Panc1 (cell line): ENCODE measurements at regions not wholly inside any gene's neighbourhood (a gene's known extent, or its start where the extent isn't known, plus 50 kb on each side); places are given as distances from the start of the nearest gene placed in this dataset.

ENCODE experiments used
- ATAC-seq: fragments of 200-7000 bp; cut with Tn5 transposase; 2 replicates; pipeline ENCODE4 v1.9.1; 2020; ENCODE audit warnings: mild to moderate bottlenecking, moderate library complexity
- BruUV-seq: library from RNA; stranded (reverse); fragments of 400-500 nt; replicated peaks from 2 replicates; lab custom pipeline; 2021; lab: Mats Ljungman, UMichigan
- CTCF ChIA-PET: fragments of 300-600 bp; sonication (Branson Sonifier 250); formaldehyde crosslinking; loops from one replicate; lab custom pipeline; 2022; ENCODE audit warnings: antibody characterized with exemption; lab: Charles Lee
- POLR2A ChIA-PET: fragments of 300-600 bp; sonication (Branson Sonifier 250); formaldehyde crosslinking; loops from one replicate; lab custom pipeline; 2022; ENCODE audit warnings: antibody characterized with exemption; lab: Charles Lee
- DNase-seq: peaks from one replicate; pipeline ENCODE4 v3.0.0-alpha.2; 2010; ENCODE audit warnings: low read depth, low spot score
- H3K27ac ChIP-seq: 2 replicates; pipeline ENCODE4 v1.5.1; 2011; ENCODE audit warnings: mild to moderate bottlenecking, low read length, inconsistent platforms
- H3K27me3 ChIP-seq: fragments of 200-500 bp; sonication (Bioruptor generic); 2 replicates; pipeline ENCODE4 v1.6.0; 2014; ENCODE audit warnings: low read length, inconsistent platforms; ENCODE audit not compliant: control insufficient read depth, insufficient read depth
- H3K36me3 ChIP-seq: fragments of 200-500 bp; sonication (Bioruptor generic); 2 replicates; pipeline ENCODE4 v1.5.1; 2014; ENCODE audit warnings: inconsistent platforms, mild to moderate bottlenecking, low read length, moderate library complexity; ENCODE audit not compliant: control insufficient read depth, insufficient read depth
- H3K4me1 ChIP-seq: 2 replicates; pipeline ENCODE4 v1.5.1; 2011; ENCODE audit warnings: inconsistent platforms, mild to moderate bottlenecking, low read length, moderate library complexity; ENCODE audit not compliant: control insufficient read depth, insufficient read depth
- H3K4me3 ChIP-seq, 2 experiments: 2 replicates each; pipeline ENCODE4 v1.5.1; 2011 to 2012; ENCODE audit warnings: low read depth in 2 of 2, low read length in 2 of 2, mild to moderate bottlenecking in 2 of 2, inconsistent platforms in 1 of 2, moderate library complexity in 1 of 2
- H3K9me3 ChIP-seq: fragments of 200-500 bp; sonication (Bioruptor generic); 2 replicates; pipeline ENCODE4 v1.5.1; 2014; ENCODE audit warnings: low read depth, mild to moderate bottlenecking, inconsistent platforms, low read length, moderate library complexity; ENCODE audit not compliant: control insufficient read depth, insufficient read depth
- CTCF ChIP-seq: fragments of 450-650 bp; IDR thresholded peaks from 2 replicates; pipeline ENCODE4 v1.5.1; 2017; ENCODE audit warnings: mild to moderate bottlenecking
- POLR2AphosphoS5 ChIP-seq: IDR thresholded peaks from 2 replicates; pipeline ENCODE4 v1.6.1; 2012; ENCODE audit warnings: mild to moderate bottlenecking, low read depth, low read length, moderate library complexity
- REST ChIP-seq, 2 experiments: IDR thresholded peaks; 2 replicates each; pipeline ENCODE4 v1.6.1; 2011 to 2012; ENCODE audit warnings: low read depth in 2 of 2, control low read depth in 1 of 2, low read length in 1 of 2, mild to moderate bottlenecking in 1 of 2, moderate library complexity in 1 of 2; ENCODE audit not compliant: insufficient read depth in 1 of 2
- SIN3A ChIP-seq: IDR thresholded peaks from 2 replicates; pipeline ENCODE4 v1.6.1; 2012; ENCODE audit warnings: low read depth, mild to moderate bottlenecking, low read length, moderate library complexity, borderline replicate concordance; ENCODE audit not compliant: insufficient read depth
- TCF7L2 ChIP-seq: IDR thresholded peaks from 2 replicates; pipeline ENCODE4 v1.6.1; 2011; ENCODE audit warnings: mild to moderate bottlenecking, low read depth, low read length, inconsistent platforms
- in situ Hi-C: cut with HindIII; loops from 2 replicates; pipeline ENCODE4 v1.10.0; 2016; ENCODE audit warnings: low sequenced_read_pairs, low pct_unique_long_range_greater_than_20kb
- intact Hi-C: fragments of 100-400 bp; cut with micrococcal nuclease; formaldehyde crosslinking; loops from one replicate; pipeline ENCODE4 v1.10.0; 2022; ENCODE audit not compliant: unreplicated experiment

DNA sequence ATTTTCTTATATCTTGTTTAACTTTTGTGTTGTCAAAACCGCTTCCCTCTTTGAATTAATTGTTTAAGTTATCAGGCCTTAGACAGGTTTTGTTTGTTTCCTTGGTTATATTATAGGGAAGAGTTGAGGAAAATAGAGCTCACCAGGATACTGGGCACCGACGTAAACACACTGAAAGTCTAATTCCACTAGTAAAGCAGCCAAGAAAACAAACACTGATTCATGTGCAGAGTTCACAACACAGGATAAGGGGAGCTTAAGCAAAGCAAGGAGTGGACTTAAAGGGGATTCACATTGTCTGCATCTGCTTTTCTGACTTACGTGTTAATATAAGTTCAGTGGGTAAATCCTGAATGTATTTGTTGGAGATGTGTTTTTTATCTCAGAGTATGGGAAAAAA, 139.0 kb upstream of the CDH6 start:
- no TSS peak for BruUV-seq
- Histone ChIP-seq H3K27ac (no peak overlapping the region), H3K36me3 (no peaks in the 10 kb centered on the region), H3K9me3 (no peaks in the 10 kb centered on the region), H3K27me3 (no peaks in the 10 kb centered on the region), H3K4me1 (no peaks in the 10 kb centered on the region), H3K4me3 (no peak overlapping the region)
- no peak for TF ChIP-seq CTCF
- TF ChIP-seq SIN3A, result no peak
- no peak for TF ChIP-seq POLR2AphosphoS5
- TF ChIP-seq REST (IDR thresholded peaks at IDR 0.05; ENCODE audit: insufficient read depth in 1 of 2, low read depth in 2 of 2, low read length in 1 of 2), result no peak
- TF ChIP-seq TCF7L2, result no peak
- intact Hi-C loops (no loop called here), in situ Hi-C loops (no loop called here)
- POLR2A ChIA-PET, result no interaction called here
- ATAC-seq (no peak), DNase-seq (no peak)
- CTCF ChIA-PET, result no interaction called here

GRCh38 chr5:31052937-31053658, 140.4 kb upstream of the CDH6 start:
- TF ChIP-seq SIN3A (no peak), REST (IDR thresholded peaks at IDR 0.05; ENCODE audit: insufficient read depth in 1 of 2, low read depth in 2 of 2, low read length in 1 of 2) (no peak), POLR2AphosphoS5 (no peak), TCF7L2 (no peak), CTCF (no peak)
- no peak for ATAC-seq

More at GRCh38 chr5:31052937-31053658, 140.4 kb upstream of the CDH6 start:
- no peaks in the 10 kb centered on the region for H3K9me3 ChIP-seq
- no peak overlapping the region for H3K4me3 ChIP-seq
- no peaks in the 10 kb centered on the region for H3K27me3 ChIP-seq
- CTCF ChIA-PET, result interaction anchor here (0.6 kb wide), 1 partner anchor 179 kb away, joined by 7 read pairs; no protein-coding TSS in a partner anchor
- in situ Hi-C loops (no loop called here), intact Hi-C loops (no loop called here)
- no TSS peak for BruUV-seq
- POLR2A ChIA-PET, result no interaction called here
- no peaks in the 10 kb centered on the region for H3K4me1 ChIP-seq
- DNase-seq, result no peak
- no peaks in the 10 kb centered on the region for H3K36me3 ChIP-seq
- no peak overlapping the region for H3K27ac ChIP-seq
